Inferior parietal cortex (tissue), 1 donor: ENCODE measurements at regions not wholly inside any gene's neighbourhood (a gene's known extent, or its start where the extent isn't known, plus 50 kb on each side); places are given as distances from the start of the nearest gene placed in this dataset.
"Not testable (repeated sequence)": the region's sequence is repeated elsewhere in the genome, so short reads cannot be mapped to it uniquely, and the experiment has no call there.

Experiments used
- DNase-seq: peaks from one replicate; pipeline ENCODE4 v3.0.0-alpha.2; 2016; ENCODE audit errors: extremely low spot score

DNA sequence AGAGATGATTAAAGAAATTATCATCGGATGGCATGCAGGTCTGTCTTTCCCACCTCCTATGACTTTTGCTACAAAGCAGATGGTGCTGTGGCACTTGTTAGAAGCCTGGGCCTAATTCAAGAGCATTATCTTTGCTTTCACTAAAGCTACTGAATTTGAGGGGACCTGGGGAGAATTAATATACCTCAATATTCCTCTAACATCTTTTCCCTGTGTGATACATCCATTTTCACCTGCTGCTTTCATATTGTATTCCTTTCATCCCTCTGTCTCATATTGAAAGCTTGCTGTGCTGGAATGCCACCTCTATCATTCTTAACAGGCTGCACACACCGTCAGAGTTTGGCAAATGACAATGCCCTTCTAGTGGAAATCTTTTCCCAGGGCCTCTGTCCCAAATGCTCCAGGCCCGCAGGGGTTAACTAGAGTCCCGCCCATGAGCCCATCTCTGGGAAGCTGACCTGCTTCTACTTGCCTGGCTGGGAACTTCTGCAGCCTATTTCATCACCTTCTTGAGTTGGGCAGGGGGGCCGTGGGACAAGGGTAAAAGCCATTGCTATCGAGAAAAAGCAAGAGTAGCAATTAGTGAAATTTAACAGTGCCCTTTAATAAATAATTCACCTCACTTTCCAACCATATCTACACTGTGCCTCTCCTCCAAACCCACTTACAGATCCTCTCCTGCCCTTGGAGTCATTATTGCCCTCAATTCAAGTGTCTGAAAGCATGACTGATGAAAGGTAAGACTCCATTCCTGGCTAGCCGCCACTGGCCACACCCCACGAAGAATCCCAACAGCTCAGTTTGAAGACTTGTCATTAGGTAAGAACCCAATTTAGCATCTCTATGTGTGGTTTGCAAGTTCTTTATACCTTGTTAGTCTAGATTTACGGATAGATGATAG is 126.7 kb upstream of the BTG1 start:
- no peak for DNase-seq

DNA sequence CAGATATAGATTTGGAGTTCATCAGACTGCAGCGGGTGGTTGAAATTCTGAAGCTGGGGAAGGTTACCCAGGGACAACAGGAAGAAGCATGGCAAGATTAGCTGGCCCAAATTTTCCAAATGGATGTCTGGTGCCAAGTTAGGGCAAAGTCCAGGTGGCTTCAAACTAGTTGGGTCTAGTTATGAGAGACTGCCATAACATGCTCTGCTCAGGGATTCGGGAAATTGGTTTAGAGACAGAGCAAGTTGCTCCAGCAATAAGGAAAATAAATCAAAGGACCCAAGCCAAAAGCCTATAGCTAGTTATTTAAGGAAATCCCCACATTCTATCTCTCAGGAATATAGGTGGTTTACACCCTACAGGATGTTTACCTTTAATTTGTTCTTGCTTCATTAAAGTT is 125.7 kb upstream of the BTG1 start:
- DNase-seq = no peak

DNA sequence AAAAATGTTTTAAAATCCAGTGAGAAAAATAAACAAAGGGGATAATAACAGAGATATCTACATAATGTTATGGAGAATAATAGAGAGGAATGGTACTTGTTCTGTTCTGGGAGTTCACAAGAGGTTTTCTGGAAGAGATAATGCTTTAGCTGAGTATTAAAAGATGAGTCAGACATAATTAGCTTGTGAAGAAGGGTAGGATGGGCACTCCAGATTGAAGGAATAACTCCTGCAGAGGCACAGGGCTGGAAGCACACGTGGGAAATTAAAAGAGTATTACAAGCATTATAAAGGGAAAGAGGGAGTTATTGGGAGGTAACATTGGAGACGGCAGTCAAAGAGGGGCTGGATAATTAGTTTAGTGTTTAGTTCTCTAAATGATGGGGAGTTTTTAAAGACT is 124.9 kb upstream of the BTG1 start:
- DNase-seq = no peak

DNA sequence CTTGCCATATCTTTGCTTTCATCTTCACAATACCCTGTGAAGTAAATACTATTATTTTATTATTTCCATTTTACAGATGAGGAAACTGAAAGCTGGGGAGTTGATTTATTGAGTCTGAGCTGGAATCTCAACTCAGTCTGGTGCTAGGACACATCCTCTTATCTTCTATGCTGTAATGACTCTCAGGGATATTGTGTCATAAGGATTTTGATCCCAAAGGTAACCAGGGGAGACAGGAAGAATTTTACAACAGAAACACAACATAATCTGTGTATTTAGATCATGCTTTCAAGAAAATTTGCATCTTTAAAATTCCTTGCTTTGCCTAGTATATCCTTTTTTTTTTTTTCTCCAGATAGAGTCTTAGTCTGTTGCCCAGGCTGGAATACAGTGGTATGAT is 123.3 kb upstream of the BTG1 start:
- DNase-seq = no peak

- no peak for DNase-seq
Observed at GRCh38 chr12:92261692-92262091, 116.0 kb upstream of the BTG1 start.

DNA sequence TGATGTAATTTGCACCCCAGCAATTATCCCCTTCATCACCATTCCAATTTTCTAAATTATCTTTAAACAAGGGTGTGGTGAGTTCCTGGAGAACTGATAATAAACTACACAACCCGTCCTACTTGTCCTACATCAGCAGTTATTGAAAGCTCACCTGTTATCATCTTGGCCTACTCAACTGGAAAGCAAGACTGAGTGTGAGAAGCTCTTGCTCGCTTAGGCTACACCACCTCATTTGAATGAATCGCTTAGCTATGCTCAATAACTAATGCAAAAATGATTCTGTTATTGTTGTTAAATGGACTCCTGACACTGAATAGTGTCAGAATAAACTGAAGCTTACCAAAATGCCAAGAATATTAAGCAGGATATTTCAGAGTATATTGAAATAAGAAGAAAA is 115.4 kb upstream of the BTG1 start:
- DNase-seq = no peak

DNA sequence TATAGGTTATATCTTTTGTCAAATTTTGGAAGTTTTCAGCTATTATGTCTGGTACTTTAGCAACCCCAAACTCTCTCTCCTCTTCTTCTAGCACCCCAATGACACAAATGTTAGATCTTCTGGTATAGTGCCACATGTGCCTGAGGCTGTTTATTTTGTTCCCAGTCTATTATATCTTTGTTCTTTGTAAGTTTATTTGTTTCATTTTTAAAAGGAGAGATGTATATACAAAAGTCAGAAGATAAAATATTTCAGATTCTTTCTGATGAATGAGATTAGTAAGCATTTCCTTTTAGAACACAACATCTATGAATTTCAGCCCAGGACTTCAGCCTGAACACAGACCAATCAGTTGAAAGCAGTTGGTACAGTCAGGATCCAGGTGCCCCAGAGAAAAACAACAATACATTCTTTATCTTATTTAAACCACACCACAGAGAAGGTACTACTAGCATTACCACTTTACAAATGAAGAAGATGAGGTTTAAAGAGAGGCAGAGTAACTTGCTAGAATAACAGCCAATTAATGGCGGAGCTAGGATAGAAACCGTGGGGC is 114.1 kb upstream of the BTG1 start:
- DNase-seq = no peak

DNA sequence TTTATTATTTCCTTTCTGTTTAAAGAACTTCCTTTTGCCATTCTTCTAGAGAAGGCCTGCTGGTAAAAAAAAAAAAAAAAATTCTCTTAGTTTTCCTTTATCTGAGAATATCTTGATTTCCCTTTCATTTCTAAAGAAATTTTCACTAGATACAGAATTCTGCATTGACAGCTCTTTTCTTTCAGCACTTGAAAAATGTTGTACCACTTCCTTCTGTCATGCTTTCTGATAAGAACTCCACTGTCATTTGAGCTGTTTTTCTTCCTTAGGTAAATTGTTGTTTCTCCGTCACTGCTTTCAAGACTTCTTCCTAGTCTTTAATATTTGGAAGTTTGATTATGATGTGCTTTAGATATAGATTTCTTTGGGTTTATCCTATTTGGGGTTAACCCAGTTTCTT is 113.6 kb upstream of the BTG1 start:
- DNase-seq = no peak

GRCh38 chr12:92257261-92257660 is 111.6 kb upstream of the BTG1 start:
- DNase-seq = no peak

DNA sequence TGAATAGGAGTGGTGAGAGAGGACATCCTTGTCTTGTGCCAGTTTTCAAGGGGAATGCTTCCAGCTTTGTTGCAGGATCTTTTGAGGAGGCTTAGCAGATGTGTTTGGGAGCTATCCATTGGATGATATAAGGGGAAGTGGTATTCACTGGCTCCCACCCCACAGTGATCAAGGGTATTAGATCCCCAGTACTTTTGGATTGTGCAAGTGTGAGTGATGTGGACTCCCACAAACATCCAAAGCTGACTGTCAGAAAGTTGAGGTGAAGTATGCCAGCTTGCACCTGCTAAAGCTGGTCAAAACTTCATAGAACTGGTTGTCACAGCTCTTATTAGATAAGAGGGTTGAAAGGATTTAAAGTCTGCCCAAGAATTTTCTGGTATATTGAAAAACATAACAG is 110.1 kb upstream of the BTG1 start:
- no peak for DNase-seq

DNA sequence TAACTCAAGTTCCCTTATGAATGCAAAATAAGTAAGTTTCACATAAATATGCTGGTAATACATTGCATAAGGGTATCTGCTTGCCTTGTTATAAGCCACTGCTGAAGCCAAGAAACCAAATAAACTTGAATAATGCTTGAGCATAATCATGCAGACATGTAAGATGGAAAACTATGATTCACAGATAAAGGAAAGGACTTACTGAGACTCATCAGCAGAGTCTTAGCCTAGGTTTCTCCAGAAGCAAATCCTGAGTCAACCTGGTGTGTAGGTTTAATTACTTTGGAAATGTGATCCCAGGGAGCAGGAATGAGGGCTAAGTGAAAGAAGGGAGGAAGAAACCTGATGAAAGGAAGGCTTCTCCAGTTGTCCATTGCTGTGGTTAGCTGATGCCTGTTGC is 107.7 kb upstream of the BTG1 start:
- no peak for DNase-seq

- no peak for DNase-seq
Observed at GRCh38 chr12:92248977-92249376, 103.3 kb upstream of the BTG1 start.

DNA sequence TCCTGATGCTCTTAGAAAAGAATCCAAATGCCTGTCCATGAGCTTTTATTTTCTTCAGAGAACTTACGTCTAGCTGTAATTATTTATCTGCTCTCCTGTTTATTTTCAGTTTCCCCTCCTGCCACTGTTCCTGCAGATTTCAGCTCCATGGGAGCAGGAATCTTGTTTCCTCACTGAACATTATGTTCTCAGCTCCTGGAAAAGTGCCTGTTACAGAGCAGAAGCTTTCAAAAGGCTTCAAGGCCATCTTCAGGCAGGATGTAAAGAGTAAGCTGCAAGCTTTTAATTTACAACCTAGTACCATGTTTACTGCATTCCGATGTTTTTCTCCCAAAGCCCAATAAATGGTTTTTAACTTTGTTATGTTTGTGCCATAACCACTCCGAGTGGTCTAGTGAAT is 98.4 kb upstream of the BTG1 start:
- peak; percentile 55 for DNase-seq

DNA sequence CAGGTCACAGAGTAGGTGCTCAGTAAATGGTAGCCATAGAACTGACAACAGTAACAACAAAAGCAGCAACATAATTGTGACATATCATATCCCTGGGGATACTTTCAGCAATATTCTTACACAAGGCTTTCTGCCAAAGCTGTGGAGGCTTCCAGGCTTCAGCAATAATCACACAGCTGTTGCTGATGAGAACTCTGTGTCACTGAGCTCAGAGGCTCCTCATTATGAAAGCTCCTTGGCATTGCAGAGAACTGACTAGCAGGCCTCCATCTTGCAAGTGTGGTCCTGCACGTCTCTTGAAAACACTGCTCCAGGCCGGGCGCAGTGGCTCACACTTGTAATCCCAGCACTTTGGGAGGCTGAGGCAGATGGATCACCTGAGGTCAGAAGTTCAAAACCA is 97.3 kb upstream of the BTG1 start:
- DNase-seq = no peak

GRCh38 chr12:92237762-92238523 is 92.3 kb upstream of the BTG1 start:
- DNase-seq = no peak

DNA sequence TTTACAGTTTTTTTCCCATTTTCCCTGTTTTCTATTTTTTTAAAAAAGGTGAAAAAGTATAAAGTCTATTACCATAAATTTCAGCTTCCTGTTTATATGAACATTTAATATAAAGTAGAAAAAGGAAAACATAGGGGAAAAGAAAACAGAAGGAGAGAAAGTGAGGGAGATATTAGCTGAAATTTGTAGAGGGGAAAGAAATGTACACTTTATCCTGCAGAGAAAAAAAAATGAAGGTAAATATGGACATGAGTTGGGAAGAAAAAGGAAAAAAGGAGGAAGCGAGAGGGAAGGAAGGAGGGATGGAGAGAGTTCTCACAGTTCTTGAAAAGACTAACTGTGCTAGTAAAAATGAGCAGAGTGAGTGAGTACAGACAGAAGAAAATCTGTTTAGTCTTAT is 91.6 kb upstream of the BTG1 start:
- no peak for DNase-seq

- no peak for DNase-seq
Observed at GRCh38 chr12:92235703-92236472, 90.2 kb upstream of the BTG1 start.

DNA sequence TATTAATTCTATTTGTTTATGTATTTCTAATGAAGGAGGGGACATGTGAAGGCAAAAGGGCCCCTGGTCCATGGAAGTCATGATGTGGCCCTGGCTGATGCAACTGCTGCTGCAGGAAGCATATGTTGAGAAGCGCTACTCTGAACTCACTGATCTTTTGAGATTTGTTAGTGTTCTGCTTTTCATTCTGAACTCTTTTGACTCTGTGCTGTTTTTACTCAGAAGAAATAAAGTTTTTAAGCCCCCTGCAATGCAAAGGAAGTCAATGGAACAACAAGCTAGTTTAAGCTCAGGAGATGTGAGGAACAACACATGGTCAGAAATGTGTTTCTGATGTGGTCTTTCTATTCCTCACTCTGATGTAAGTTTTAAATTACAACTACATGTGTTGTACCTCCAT is 88.9 kb upstream of the BTG1 start:
- DNase-seq = no peak

DNA sequence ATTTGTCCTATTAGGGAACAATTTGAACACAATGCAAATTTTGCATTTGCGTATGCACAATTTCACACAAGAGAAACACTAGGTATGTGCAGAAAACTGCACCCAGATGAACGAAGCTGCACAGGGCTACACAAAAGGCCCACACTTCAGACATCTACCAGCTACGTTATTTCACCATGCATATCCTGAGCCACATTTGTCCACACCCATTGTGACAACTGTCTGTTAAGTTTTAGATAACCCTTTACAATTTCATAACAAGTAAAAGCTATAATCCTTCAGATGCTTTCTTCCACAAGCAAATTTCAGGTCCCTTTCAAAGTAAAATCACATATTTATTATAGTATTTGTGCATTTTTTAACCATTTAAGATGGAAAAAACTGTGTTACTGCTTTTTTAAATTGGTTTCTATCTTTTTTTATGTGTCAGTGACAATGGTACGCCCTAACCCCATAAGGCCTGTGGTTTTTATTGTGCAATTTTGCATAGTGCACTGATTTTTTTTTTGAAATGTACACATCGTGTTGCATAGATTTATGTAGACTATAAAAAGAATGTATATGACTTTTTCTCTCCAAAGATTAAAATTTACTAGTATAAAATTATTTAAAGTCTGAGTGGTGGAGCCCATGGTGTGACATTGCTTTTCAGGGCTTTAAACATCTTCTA is 87.8 kb upstream of the BTG1 start:
- no peak for DNase-seq

DNA sequence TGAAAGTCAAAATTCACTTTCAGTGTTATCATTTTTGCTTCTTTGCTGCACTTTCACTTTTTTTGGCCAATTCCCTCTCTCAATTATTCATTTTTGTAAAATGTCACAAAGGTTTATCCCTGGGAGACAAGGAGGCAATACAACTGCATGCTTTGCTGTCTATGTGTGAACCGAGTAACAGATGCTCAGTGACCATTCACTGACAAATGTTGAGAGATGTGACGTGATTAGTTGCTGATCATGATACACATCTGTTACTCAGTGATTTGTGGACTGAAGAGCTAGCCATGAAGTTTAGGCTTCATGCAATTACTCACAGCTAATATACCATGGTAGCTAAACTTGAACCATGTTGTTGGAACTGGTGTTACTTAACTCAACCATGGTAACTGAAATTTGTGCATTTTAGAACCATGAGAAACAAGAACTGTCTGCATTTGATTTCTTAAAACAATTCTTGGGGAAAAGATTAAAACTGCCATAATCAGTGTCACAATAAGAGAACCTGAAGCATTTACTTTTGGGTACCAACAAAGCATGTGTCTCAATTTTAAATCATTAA is 86.8 kb upstream of the BTG1 start:
- DNase-seq = not testable (repeated sequence)

DNA sequence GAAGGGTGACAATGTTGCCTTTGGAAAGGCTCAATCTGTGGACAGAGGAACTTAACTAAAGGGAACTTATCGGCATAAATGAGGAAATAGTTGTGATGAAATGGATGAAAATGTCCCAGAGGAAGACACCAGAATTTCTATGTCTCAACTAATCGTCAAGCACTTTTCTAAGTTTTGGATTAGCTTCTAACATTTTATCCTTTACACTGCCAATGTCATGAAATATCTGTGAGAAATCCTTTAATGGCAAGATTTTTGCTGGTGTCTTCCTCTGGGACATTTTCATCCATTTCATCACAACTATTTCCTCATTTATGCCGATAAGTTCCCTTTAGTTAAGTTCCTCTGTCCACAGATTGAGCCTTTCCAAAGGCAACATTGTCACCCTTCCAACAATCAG is 86.3 kb upstream of the BTG1 start:
- not testable (repeated sequence) for DNase-seq
